ENCODE measurements at regions not wholly inside any gene's neighbourhood (a gene's known extent, or its start where the extent isn't known, plus 50 kb on each side); places are given as distances from the start of the nearest gene placed in this dataset.

GRCh38 chr2:16171425-16171920, 231.1 kb downstream of the MYCN start:
- TF ChIP-seq YY1 (IDR thresholded peaks at IDR 0.05; ENCODE audit: low read depth, low read length) = no peak
- TF ChIP-seq CREB1 (IDR thresholded peaks at IDR 0.05) = no peak
- TF ChIP-seq SP2 (IDR thresholded peaks at IDR 0.05; ENCODE audit: low read length) = no peak
- TF ChIP-seq POLR2A (IDR thresholded peaks at IDR 0.05; ENCODE audit: control extremely low read depth in 1 of 2, low read depth in 2 of 2, low read length in 2 of 2) = no peak
- TF ChIP-seq CTCF (IDR thresholded peaks at IDR 0.05; ENCODE audit: control extremely low read depth in 1 of 3, insufficient read depth in 1 of 3, low read depth in 1 of 3, low read length in 3 of 3) = no peak
- TF ChIP-seq RAD21 (IDR thresholded peaks at IDR 0.05 in 1 of 2, conservative IDR thresholded peaks at IDR 0.05 in 1 of 2; ENCODE audit: low read depth in 2 of 2, low read length in 2 of 2) = no peak
- TF ChIP-seq USF2 (IDR thresholded peaks at IDR 0.05; ENCODE audit: low read length) = no peak
- TF ChIP-seq CBX5 (IDR thresholded peaks at IDR 0.05; ENCODE audit: low read depth, low read length) = no peak
- TF ChIP-seq SUZ12 (IDR thresholded peaks at IDR 0.05; ENCODE audit: low read length) = no peak
- no peak for TF ChIP-seq EZH2 (IDR thresholded peaks at IDR 0.05; ENCODE audit: low read depth, low read length, severe bottlenecking)

Measured in H1 (cell line).